ENCODE measurements at regions not wholly inside any gene's neighbourhood (a gene's known extent, or its start where the extent isn't known, plus 50 kb on each side); places are given as distances from the start of the nearest gene placed in this dataset.

DNA sequence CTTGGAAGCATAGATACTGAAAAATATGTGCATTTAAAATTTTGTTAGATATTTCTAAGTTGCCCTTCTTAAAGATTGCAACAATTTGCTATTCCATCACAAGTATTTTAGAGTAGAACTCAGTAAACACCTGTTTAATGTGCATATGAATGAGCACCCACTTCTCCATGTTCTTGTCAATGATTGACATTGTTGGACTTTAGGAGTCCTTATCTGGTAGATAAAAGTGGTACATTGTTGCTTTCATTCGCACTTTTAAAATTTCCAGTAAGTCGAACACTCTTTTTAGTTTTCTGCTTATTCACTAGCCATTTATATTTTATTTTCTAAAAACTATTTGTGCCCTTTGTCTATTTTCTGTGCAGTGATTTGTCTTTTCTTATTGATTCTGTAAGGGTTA, 478.3 kb downstream of the SOX2 start:
- no peak overlapping the region for H3K4me3 ChIP-seq

GRCh38 chr3:182198345-182198744, 486.6 kb downstream of the SOX2 start:
- no peaks in the 10 kb centered on the region for H3K9me3 ChIP-seq (ENCODE audit: low read depth)
- DNase-seq (ENCODE audit: low read depth in 1 of 2, low spot score in 1 of 2): no peak
- H3K27me3 ChIP-seq: no peaks in the 10 kb centered on the region
- H3K36me3 ChIP-seq: no peaks in the 10 kb centered on the region
- H3K4me1 ChIP-seq (ENCODE audit: low read depth): peaks cover 22% of the 10 kb centered on the region
- no peak overlapping the region for H3K4me3 ChIP-seq
- TF ChIP-seq CTCF (IDR thresholded peaks at IDR 0.05; ENCODE audit: low read depth, low read length): no peak
- no peak overlapping the region for H3K27ac ChIP-seq

More for the DNA sequence above, 478.3 kb downstream of the SOX2 start:
- Histone ChIP-seq H3K27ac (no peak overlapping the region), H3K9me3 (ENCODE audit: low read depth) (no peaks in the 10 kb centered on the region), H3K27me3 (no peaks in the 10 kb centered on the region), H3K4me1 (ENCODE audit: low read depth) (peaks cover 5% of the 10 kb centered on the region), H3K36me3 (no peaks in the 10 kb centered on the region)
- DNase-seq (ENCODE audit: low read depth in 1 of 2, low spot score in 1 of 2): no peak
- TF ChIP-seq CTCF (IDR thresholded peaks at IDR 0.05; ENCODE audit: low read depth, low read length): no peak

DNA sequence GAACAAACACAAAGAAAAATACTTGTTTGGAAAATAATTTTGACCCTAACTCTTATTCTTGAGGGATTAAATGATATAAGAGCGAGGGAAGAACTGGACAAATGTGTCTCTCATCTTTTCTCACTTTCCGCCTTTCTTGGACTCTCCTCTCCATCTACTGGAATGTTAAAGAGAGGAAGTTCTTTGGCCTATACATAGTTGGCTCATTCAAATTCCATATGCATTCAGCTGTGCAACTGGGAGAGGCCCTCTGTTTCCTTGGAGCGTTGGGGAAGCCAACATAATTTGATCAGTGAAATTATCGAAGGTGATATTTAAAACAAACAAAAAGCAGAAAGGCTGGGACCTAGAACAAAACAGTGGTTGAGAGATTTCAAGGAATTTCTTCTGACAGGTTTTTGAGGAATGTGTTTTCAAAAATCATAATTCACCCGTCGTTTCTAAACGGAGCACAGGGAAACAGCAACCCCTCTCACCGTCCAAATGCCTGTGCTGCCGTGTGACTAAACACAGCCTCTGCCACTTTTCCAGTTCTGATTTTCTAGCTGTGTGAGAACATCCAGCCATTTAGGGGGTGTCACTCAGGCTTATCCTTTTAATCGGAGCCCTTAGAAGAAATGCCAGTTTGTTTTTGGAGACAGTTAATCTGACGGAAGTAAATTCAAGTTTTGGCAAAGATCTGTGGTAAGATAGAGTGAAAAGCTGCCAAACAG, 489.9 kb downstream of the SOX2 start:
- Histone ChIP-seq H3K4me3 (no peak overlapping the region), H3K36me3 (no peaks in the 10 kb centered on the region), H3K27me3 (no peaks in the 10 kb centered on the region), H3K9me3 (ENCODE audit: low read depth) (no peaks in the 10 kb centered on the region), H3K4me1 (ENCODE audit: low read depth) (peaks cover 20% of the 10 kb centered on the region), H3K27ac (no peak overlapping the region)
- no peak for TF ChIP-seq CTCF (IDR thresholded peaks at IDR 0.05; ENCODE audit: low read depth, low read length)
- DNase-seq (ENCODE audit: low read depth in 1 of 2, low spot score in 1 of 2): no peak

DNA sequence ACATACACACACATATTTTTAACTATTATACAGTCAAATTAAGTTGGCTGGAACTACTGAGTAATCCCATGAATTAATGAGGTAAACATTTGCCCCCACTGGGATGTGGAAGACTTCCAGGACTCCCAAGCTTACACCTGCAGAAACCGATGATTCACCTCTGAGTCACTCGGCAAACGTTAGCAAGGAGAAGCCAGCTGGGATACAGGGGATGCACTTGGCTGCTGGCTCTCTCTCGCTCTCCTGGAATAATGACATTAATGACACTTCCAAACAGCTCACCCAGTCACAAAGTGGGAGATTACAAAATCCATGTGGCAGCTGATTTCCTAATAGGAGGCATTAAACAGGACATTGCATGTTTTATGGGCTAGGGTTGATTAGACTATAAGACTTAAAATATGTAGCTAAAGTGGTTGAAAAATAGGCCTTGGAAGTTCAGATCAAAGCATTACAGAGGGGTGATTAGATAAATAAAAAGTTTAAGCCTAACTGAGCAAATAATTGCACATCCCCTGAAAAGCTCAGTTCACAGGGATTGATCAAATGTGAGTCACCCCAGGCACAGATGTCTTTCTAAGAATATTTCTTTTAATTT, 500.9 kb downstream of the SOX2 start:
- H3K4me1 ChIP-seq (ENCODE audit: low read depth): no peaks in the 10 kb centered on the region
- H3K27me3 ChIP-seq: no peaks in the 10 kb centered on the region
- H3K36me3 ChIP-seq: no peaks in the 10 kb centered on the region
- no peak for TF ChIP-seq CTCF (IDR thresholded peaks at IDR 0.05; ENCODE audit: low read depth, low read length)
- peak in 1 of 2 donors; percentile 22 for DNase-seq (ENCODE audit: low read depth in 1 of 2, low spot score in 1 of 2)
- H3K27ac ChIP-seq: no peak overlapping the region
- H3K9me3 ChIP-seq (ENCODE audit: low read depth): no peaks in the 10 kb centered on the region
- no peak overlapping the region for H3K4me3 ChIP-seq

- no peak for TF ChIP-seq CTCF (IDR thresholded peaks at IDR 0.05; ENCODE audit: low read depth, low read length)
- H3K27me3 ChIP-seq: no peaks in the 10 kb centered on the region
Observed at GRCh38 chr3:182214416-182214815, 502.7 kb downstream of the SOX2 start.

More at GRCh38 chr3:182214416-182214815, 502.7 kb downstream of the SOX2 start:
- H3K36me3 ChIP-seq: no peaks in the 10 kb centered on the region
- DNase-seq (ENCODE audit: low read depth in 1 of 2, low spot score in 1 of 2): no peak
- no peaks in the 10 kb centered on the region for H3K9me3 ChIP-seq (ENCODE audit: low read depth)
- no peak overlapping the region for H3K27ac ChIP-seq
- no peak overlapping the region for H3K4me3 ChIP-seq
- no peaks in the 10 kb centered on the region for H3K4me1 ChIP-seq (ENCODE audit: low read depth)
